GM12892 (cell line): ENCODE measurements at regions not wholly inside any gene's neighbourhood (a gene's known extent, or its start where the extent isn't known, plus 50 kb on each side); places are given as distances from the start of the nearest gene placed in this dataset.

Experiments
- POLR2A ChIP-seq: IDR thresholded peaks from 2 replicates; pipeline ENCODE4 v1.6.1; 2011; ENCODE audit warnings: low read depth, low read length, control low read depth
- POLR2AphosphoS5 ChIP-seq: IDR thresholded peaks from 2 replicates; pipeline ENCODE4 v1.6.1; 2011; ENCODE audit warnings: low read depth, low read length, control low read depth
- TAF1 ChIP-seq: IDR thresholded peaks from 2 replicates; pipeline ENCODE4 v1.6.1; 2011; ENCODE audit warnings: low read depth, mild to moderate bottlenecking, control low read depth, low read length, borderline replicate concordance

DNA sequence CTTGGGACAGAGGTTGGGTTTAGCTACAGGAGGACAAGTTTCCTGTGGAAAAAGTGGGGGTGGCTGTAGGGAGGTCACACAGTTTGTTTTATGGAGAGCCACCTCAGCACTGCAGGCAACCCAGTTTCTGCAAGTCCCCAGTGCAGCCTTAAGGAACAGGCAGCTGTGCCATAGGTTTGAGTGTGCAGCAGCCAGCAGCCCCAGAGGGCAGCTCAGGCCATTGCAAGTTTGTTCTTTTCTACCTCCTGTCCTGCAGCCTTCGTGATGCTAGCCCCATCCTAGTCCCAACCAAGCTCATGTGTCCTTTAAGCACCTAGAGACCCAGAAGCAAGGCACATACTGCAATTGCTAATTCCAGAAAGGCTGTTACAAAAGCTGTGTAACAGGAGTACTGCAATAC, 58.8 kb downstream of the ZBTB9 start:
- no peak for TF ChIP-seq POLR2AphosphoS5
- TF ChIP-seq POLR2A: no peak
- TF ChIP-seq TAF1: no peak
